Esophagus muscularis mucosa (tissue), 4 donors: ENCODE measurements at regions not wholly inside any gene's neighbourhood (a gene's known extent, or its start where the extent isn't known, plus 50 kb on each side); places are given as distances from the start of the nearest gene placed in this dataset.

Source experiments
- DNase-seq: peaks from one replicate; pipeline ENCODE4 v3.0.0-alpha.2; 2017; ENCODE audit errors: extremely low spot score
- H3K27ac ChIP-seq, 4 donors: fragments of 200-600 bp; sonication (generic); replicated peaks in 1 of 4; 1 replicate in 3 of 4; 2 replicates in 1 of 4; pipeline ENCODE4 v1.5.1; 2016 to 2019; ENCODE audit warnings: mild to moderate bottlenecking in 1 of 4
- H3K27me3 ChIP-seq, 4 donors: fragments of 200-600 bp; sonication (generic); one replicate each; pipeline versions ENCODE4 v1.5.1 to v1.6.0; 2016 to 2019
- H3K36me3 ChIP-seq, 4 donors: fragments of 200-600 bp; sonication (generic); one replicate each; pipeline ENCODE4 v1.5.1; 2016 to 2019
- H3K4me1 ChIP-seq, 4 donors: fragments of 200-600 bp; sonication (generic); one replicate each; pipeline ENCODE4 v1.5.1; 2016 to 2019
- H3K4me3 ChIP-seq, 4 donors: fragments of 200-600 bp; sonication (generic); 1 replicate in 2 of 4; 2 replicates in 2 of 4; pipeline ENCODE4 v1.5.1; 2016 to 2019; ENCODE audit warnings: mild to moderate bottlenecking in 4 of 4, moderate library complexity in 1 of 4
- H3K9me3 ChIP-seq, 4 donors: fragments of 200-600 bp; sonication (generic); 1 replicate in 3 of 4; 2 replicates in 1 of 4; pipeline ENCODE4 v1.5.1; 2016 to 2019
- EP300 ChIP-seq: sonication (generic); formaldehyde crosslinking; IDR thresholded peaks from one replicate; pipeline ENCODE4 v1.6.1; 2017; ENCODE audit warnings: antibody characterized with exemption
- POLR2A ChIP-seq: fragments of 450-650 bp; IDR thresholded peaks from one replicate; pipeline ENCODE4 v1.6.1; 2017; ENCODE audit warnings: antibody characterized with exemption, moderate library complexity, mild to moderate bottlenecking, low read depth
- POLR2AphosphoS5 ChIP-seq, 2 donors: sonication (generic); formaldehyde crosslinking; IDR thresholded peaks; one replicate each; pipeline ENCODE4 v1.6.1; 2017; ENCODE audit warnings: antibody characterized with exemption in 2 of 2
- WGBS: methylation state at CpG from one replicate; pipeline ENCODE4 v1.1.5; 2018; 5-methylcytosine and 5-hydroxymethylcytosine counted together
- intact Hi-C: fragments of 100-400 bp; cut with DNase I; formaldehyde crosslinking; loops from one replicate; pipeline ENCODE4 v1.15.1; 2023
- TF ChIP-seq, protein P1 (sequence below), 3 experiments: fragments of 200-600 bp in 2 of 3; fragments of 450-650 bp in 1 of 3; sonication (generic) in 2 of 3; IDR thresholded peaks; one replicate each; pipeline ENCODE4 v1.5.1; 2017 to 2019; ENCODE audit warnings: antibody characterized with exemption in 3 of 3, mild to moderate bottlenecking in 2 of 3, moderate library complexity in 1 of 3

DNA sequence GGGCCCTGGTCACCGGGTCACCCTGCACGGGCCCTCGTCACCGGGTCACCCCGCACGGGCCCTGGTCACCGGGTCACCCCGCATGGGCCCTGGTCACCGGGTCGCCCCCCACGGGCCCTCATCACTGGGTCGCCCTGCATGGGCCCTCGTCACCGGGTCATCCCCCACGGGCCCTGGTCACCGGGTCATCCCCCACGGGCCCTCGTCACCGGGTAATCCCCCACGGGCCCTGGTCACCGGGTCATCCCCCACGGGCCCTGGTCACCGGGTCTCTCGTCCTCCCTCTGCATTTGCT is 77.6 kb downstream of the RIPK4 start:
- intact Hi-C loops: no loop called here
- Histone ChIP-seq H3K27me3 (peaks cover 0 to 52% (median 0%) of the 10 kb centered on the region in 4 donors), H3K27ac (no peak overlapping the region), H3K9me3 (no peaks in the 10 kb centered on the region), H3K4me3 (no peak overlapping the region), H3K4me1 (no peaks in the 10 kb centered on the region), H3K36me3 (no peaks in the 10 kb centered on the region)
- DNase-seq: no peak
- TF ChIP-seq POLR2A (no peak), EP300 (no peak), POLR2AphosphoS5 (IDR thresholded peaks at IDR 0.05) (no peak)
- TF ChIP-seq, protein P1, sequence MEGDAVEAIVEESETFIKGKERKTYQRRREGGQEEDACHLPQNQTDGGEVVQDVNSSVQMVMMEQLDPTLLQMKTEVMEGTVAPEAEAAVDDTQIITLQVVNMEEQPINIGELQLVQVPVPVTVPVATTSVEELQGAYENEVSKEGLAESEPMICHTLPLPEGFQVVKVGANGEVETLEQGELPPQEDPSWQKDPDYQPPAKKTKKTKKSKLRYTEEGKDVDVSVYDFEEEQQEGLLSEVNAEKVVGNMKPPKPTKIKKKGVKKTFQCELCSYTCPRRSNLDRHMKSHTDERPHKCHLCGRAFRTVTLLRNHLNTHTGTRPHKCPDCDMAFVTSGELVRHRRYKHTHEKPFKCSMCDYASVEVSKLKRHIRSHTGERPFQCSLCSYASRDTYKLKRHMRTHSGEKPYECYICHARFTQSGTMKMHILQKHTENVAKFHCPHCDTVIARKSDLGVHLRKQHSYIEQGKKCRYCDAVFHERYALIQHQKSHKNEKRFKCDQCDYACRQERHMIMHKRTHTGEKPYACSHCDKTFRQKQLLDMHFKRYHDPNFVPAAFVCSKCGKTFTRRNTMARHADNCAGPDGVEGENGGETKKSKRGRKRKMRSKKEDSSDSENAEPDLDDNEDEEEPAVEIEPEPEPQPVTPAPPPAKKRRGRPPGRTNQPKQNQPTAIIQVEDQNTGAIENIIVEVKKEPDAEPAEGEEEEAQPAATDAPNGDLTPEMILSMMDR (IDR thresholded peaks at IDR 0.05): no peak
- 97% methylated on average over 24 of the region's 24 CpGs for WGBS

DNA sequence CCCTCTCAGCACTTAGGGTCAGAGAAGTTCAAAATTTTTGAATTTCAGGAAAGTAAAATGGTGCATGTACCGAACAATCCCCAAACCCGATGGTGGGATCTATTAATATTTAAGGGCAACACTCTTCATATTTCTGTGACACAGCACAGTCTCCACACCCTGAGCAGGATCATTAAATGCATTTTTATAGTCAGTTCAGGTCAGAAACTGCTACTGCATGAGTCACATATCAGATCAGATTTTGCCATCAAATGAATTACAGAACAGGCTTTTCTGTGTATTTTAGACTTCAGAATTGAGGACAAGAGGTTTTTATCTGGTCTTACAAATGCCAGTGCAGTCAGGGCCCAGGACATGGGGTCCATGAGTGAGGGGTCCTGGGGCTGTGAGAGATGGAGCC is 79.2 kb downstream of the RIPK4 start:
- no peak overlapping the region for H3K27ac ChIP-seq
- TF ChIP-seq POLR2A: no peak
- TF ChIP-seq POLR2AphosphoS5 (IDR thresholded peaks at IDR 0.05): no peak
- TF ChIP-seq, protein P1 (IDR thresholded peaks at IDR 0.05): no peak
- TF ChIP-seq EP300: no peak
- H3K9me3 ChIP-seq: no peaks in the 10 kb centered on the region
- intact Hi-C loops: no loop called here
- no peak for DNase-seq
- no peak overlapping the region for H3K4me3 ChIP-seq
- peaks cover 0 to 48% (median 0%) of the 10 kb centered on the region in 4 donors for H3K27me3 ChIP-seq
- 94% methylated on average over 2 of the region's 2 CpGs for WGBS
- no peaks in the 10 kb centered on the region for H3K4me1 ChIP-seq
- no peaks in the 10 kb centered on the region for H3K36me3 ChIP-seq

DNA sequence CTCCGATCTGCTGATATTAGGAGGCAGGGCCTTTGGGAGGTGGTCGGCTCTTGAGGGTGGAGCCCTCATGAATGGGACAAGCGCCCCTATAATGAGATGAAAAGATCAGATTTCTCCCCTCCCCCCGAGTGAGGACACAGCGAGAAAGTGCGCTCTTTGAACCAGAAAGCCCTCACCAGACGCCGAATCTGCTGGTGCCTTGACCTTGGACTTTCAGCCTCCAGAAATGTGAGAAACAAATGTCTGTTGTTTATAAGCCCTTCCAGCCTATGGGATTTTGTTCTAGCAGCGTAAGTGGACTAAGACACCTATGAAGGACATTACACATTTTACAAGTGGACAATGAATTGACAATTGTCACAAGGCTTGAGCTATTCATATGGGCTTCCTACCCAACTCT is 80.2 kb downstream of the RIPK4 start:
- H3K4me3 ChIP-seq: no peak overlapping the region
- no peak overlapping the region for H3K27ac ChIP-seq
- TF ChIP-seq POLR2A (no peak), EP300 (no peak), POLR2AphosphoS5 (IDR thresholded peaks at IDR 0.05) (no peak)
- TF ChIP-seq, protein P1 (IDR thresholded peaks at IDR 0.05): no peak
- H3K4me1 ChIP-seq: no peaks in the 10 kb centered on the region
- H3K9me3 ChIP-seq: no peaks in the 10 kb centered on the region
- DNase-seq: no peak
- peaks cover 0 to 46% (median 0%) of the 10 kb centered on the region in 4 donors for H3K27me3 ChIP-seq
- no peaks in the 10 kb centered on the region for H3K36me3 ChIP-seq
- 86% methylated on average over 8 of the region's 9 CpGs for WGBS
- intact Hi-C loops: no loop called here

DNA sequence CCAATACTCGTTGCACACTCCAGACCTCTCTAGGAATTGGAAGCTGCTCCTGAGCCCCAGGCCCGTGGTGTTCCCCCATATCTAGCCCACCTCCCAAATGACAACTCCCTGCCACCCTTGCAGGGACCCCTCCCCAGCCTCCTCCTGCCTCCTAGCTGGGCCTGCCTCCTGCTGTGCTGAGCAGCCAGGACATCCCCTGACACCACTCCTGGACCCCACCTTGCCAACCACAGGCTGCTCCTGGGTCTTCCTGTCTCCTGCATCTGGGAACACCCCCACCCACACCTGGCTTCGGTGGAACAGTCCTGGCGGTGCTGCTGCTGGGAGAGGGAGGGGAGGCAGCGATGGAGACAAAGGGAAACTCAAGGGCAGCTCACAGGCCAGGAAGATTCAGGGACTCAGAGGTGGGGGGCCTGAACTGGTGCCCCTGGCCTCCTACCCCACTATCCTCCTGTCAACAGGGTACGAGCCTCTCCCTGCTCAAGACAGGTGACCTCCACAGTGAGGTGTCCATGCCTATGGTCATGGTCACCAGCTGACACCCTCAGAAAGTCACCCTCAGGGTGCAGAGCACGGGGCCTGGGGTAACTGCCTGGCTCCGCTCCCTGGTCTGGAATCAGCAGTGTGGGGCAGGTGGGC is 81.2 kb downstream of the RIPK4 start:
- Histone ChIP-seq H3K4me1 (no peaks in the 10 kb centered on the region), H3K4me3 (no peak overlapping the region), H3K27me3 (peaks cover 0 to 45% (median 0%) of the 10 kb centered on the region in 4 donors), H3K9me3 (no peaks in the 10 kb centered on the region), H3K27ac (no peak overlapping the region), H3K36me3 (no peaks in the 10 kb centered on the region)
- DNase-seq: no peak
- 86% methylated on average over 6 of the region's 8 CpGs for WGBS
- TF ChIP-seq, protein P1 (IDR thresholded peaks at IDR 0.05): no peak
- TF ChIP-seq POLR2AphosphoS5 (IDR thresholded peaks at IDR 0.05): no peak
- no peak for TF ChIP-seq POLR2A
- no peak for TF ChIP-seq EP300
- intact Hi-C loops: no loop called here
